Astrocyte of the spinal cord (primary cell): ENCODE measurements at regions not wholly inside any gene's neighbourhood (a gene's known extent, or its start where the extent isn't known, plus 50 kb on each side); places are given as distances from the start of the nearest gene placed in this dataset.

ENCODE experiments used
- DNase-seq: peaks from one replicate; pipeline ENCODE4 v3.0.0; 2011; ENCODE audit warnings: low read depth, low spot score
- H3K4me3 ChIP-seq: 2 replicates; pipeline ENCODE4 v1.5.1; 2011; ENCODE audit warnings: low read depth, mild to moderate bottlenecking, low read length, moderate library complexity
- CTCF ChIP-seq: IDR thresholded peaks from 2 replicates; pipeline ENCODE4 v1.5.1; 2012; ENCODE audit warnings: low read depth, mild to moderate bottlenecking, low read length, inconsistent platforms
- in situ Hi-C: cut with HindIII; loops from 2 replicates; pipeline ENCODE4 v1.10.0; 2017; ENCODE audit warnings: low sequenced_read_pairs

GRCh38 chr22:48926643-48927042 lies 901.0 kb downstream of the BRD1 start:
- DNase-seq: no peak
- in situ Hi-C loops: no loop called here
- no peak overlapping the region for H3K4me3 ChIP-seq
- no peak for TF ChIP-seq CTCF

GRCh38 chr22:48926136-48926535 lies 901.5 kb downstream of the BRD1 start:
- DNase-seq: no peak
- in situ Hi-C loops: no loop called here
- H3K4me3 ChIP-seq: no peak overlapping the region
- TF ChIP-seq CTCF: no peak

GRCh38 chr22:48925450-48925849 lies 902.2 kb downstream of the BRD1 start:
- in situ Hi-C loops: no loop called here
- no peak for TF ChIP-seq CTCF
- no peak for DNase-seq

GRCh38 chr22:48923996-48924395 lies 903.7 kb downstream of the BRD1 start:
- no peak for DNase-seq
- TF ChIP-seq CTCF: no peak
- no peak overlapping the region for H3K4me3 ChIP-seq
- in situ Hi-C loops: no loop called here

More at GRCh38 chr22:48925450-48925849, 902.2 kb downstream of the BRD1 start:
- no peak overlapping the region for H3K4me3 ChIP-seq

- DNase-seq: no peak
- no peak overlapping the region for H3K4me3 ChIP-seq
- in situ Hi-C loops: no loop called here
- no peak for TF ChIP-seq CTCF
Observed at GRCh38 chr22:48923165-48923865, 904.4 kb downstream of the BRD1 start.

- DNase-seq: no peak
- no peak overlapping the region for H3K4me3 ChIP-seq
- TF ChIP-seq CTCF: no peak
- in situ Hi-C loops: no loop called here
Observed at GRCh38 chr22:48921411-48921903, 906.2 kb downstream of the BRD1 start.
